Lower lobe of right lung (tissue), 2 donors: ENCODE measurements at regions not wholly inside any gene's neighbourhood (a gene's known extent, or its start where the extent isn't known, plus 50 kb on each side); places are given as distances from the start of the nearest gene placed in this dataset.

Experiments
- ATAC-seq, 2 donors: fragments of 200-7000 bp; cut with Tn5 transposase; one replicate each; pipeline ENCODE4 v1.9.1; 2020 to 2022; ENCODE audit warnings: mild to moderate bottlenecking in 2 of 2, moderate library complexity in 2 of 2
- DNase-seq: peaks from one replicate; pipeline ENCODE4 v3.0.0-alpha.2; 2020
- H3K27ac ChIP-seq: fragments of 200-600 bp; one replicate; pipeline ENCODE4 v1.8.0; 2022
- H3K27me3 ChIP-seq: fragments of 200-600 bp; one replicate; pipeline ENCODE4 v1.8.0; 2022; ENCODE audit warnings: low read depth
- H3K36me3 ChIP-seq: fragments of 200-600 bp; one replicate; pipeline ENCODE4 v1.8.0; 2022; ENCODE audit warnings: mild to moderate bottlenecking
- H3K4me1 ChIP-seq: fragments of 200-600 bp; one replicate; pipeline ENCODE4 v1.8.0; 2022
- H3K4me3 ChIP-seq: fragments of 200-600 bp; one replicate; pipeline ENCODE4 v1.8.0; 2022; ENCODE audit warnings: mild to moderate bottlenecking
- H3K9me3 ChIP-seq: fragments of 200-600 bp; one replicate; pipeline ENCODE4 v1.8.0; 2022
- intact Hi-C: fragments of 100-400 bp; cut with DNase I; formaldehyde crosslinking; loops from one replicate; pipeline ENCODE4 v1.11.0; 2022
- TF ChIP-seq, protein P1 (sequence below): fragments of 200-600 bp; IDR thresholded peaks from one replicate; pipeline ENCODE4 v1.8.0; 2022; ENCODE audit warnings: antibody characterized with exemption, mild to moderate bottlenecking
- donor health status: DM: no; HTN: yes; CAD: no; lungs with severe emphysema.

GRCh38 chr11:104488561-104488960 lies 324.6 kb upstream of the PDGFD start:
- H3K27ac ChIP-seq = no peak overlapping the region
- intact Hi-C loops = no loop called here
- DNase-seq = no peak
- no peak for ATAC-seq
- H3K36me3 ChIP-seq = no peaks in the 10 kb centered on the region
- TF ChIP-seq, protein P1, sequence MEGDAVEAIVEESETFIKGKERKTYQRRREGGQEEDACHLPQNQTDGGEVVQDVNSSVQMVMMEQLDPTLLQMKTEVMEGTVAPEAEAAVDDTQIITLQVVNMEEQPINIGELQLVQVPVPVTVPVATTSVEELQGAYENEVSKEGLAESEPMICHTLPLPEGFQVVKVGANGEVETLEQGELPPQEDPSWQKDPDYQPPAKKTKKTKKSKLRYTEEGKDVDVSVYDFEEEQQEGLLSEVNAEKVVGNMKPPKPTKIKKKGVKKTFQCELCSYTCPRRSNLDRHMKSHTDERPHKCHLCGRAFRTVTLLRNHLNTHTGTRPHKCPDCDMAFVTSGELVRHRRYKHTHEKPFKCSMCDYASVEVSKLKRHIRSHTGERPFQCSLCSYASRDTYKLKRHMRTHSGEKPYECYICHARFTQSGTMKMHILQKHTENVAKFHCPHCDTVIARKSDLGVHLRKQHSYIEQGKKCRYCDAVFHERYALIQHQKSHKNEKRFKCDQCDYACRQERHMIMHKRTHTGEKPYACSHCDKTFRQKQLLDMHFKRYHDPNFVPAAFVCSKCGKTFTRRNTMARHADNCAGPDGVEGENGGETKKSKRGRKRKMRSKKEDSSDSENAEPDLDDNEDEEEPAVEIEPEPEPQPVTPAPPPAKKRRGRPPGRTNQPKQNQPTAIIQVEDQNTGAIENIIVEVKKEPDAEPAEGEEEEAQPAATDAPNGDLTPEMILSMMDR = no peak
- no peaks in the 10 kb centered on the region for H3K4me1 ChIP-seq
- peaks cover 32% of the 10 kb centered on the region for H3K9me3 ChIP-seq
- H3K27me3 ChIP-seq = no peaks in the 10 kb centered on the region
- no peak overlapping the region for H3K4me3 ChIP-seq

- H3K4me1 ChIP-seq = no peaks in the 10 kb centered on the region
- no peak for ATAC-seq
- intact Hi-C loops = no loop called here
- no peaks in the 10 kb centered on the region for H3K36me3 ChIP-seq
- no peak for DNase-seq
- no peaks in the 10 kb centered on the region for H3K27me3 ChIP-seq
- TF ChIP-seq, protein P1 = no peak
- H3K27ac ChIP-seq = no peak overlapping the region
- peaks cover 29% of the 10 kb centered on the region for H3K9me3 ChIP-seq
- no peak overlapping the region for H3K4me3 ChIP-seq
These were observed 323.3 kb upstream of the PDGFD start for GRCh38 chr11:104487046-104487806.

GRCh38 chr11:104484804-104485554 lies 321.0 kb upstream of the PDGFD start:
- Histone ChIP-seq H3K9me3 (peaks cover 16% of the 10 kb centered on the region), H3K27me3 (no peaks in the 10 kb centered on the region), H3K4me3 (no peak overlapping the region), H3K4me1 (no peaks in the 10 kb centered on the region), H3K36me3 (no peaks in the 10 kb centered on the region), H3K27ac (no peak overlapping the region)
- TF ChIP-seq, protein P1 = no peak
- intact Hi-C loops = no loop called here
- no peak for DNase-seq
- ATAC-seq = no peak

DNA sequence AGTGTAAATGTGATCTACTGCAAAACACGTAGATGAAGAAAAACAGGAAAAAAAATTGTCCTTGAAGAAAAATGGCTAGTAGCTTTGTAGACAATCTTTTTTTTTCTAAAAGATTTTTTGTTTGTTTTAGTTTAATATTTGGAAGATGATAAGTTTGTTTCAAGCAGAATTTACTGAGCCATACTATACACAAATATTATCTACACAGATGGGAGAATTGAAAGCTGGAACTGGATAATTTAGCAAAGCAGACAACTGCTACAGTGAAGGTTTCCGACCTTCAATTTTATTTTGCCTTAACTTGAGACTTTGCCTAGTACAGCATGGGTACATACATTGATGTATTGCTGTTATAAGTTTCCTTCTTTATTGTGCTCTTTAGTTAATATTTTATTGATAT lies 313.0 kb upstream of the PDGFD start:
- Histone ChIP-seq H3K36me3 (no peaks in the 10 kb centered on the region), H3K4me1 (no peaks in the 10 kb centered on the region), H3K27me3 (no peaks in the 10 kb centered on the region), H3K27ac (no peak overlapping the region), H3K9me3 (peaks cover 5% of the 10 kb centered on the region), H3K4me3 (no peak overlapping the region)
- ATAC-seq (no peak), DNase-seq (no peak)
- TF ChIP-seq, protein P1 = no peak
- intact Hi-C loops = no loop called here

DNA sequence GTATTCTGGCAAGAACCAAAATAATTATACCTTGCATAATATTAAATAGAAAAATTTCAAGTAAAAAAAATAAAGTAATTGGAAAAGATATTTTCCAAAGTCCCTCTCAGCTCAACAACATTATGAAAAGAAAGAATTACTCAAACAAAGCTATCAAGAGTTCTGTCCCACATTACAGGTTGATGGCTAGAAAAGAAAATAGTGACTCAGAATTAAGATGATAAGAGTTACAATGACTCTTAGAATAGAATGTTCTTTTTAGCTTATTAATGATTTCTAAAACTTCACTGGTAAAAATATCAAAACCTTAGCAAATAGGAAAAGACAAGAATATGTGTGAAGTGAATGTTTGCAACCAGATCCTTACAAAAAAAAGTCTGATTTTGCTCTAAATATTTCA lies 312.5 kb upstream of the PDGFD start:
- TF ChIP-seq, protein P1 = no peak
- no peaks in the 10 kb centered on the region for H3K36me3 ChIP-seq
- ATAC-seq (no peak), DNase-seq (no peak)
- H3K4me3 ChIP-seq = no peak overlapping the region
- intact Hi-C loops = no loop called here
- no peaks in the 10 kb centered on the region for H3K4me1 ChIP-seq
- H3K27ac ChIP-seq = no peak overlapping the region
- H3K27me3 ChIP-seq = no peaks in the 10 kb centered on the region
- peaks cover under 1% of the 10 kb centered on the region for H3K9me3 ChIP-seq
